Esophagus squamous epithelium (tissue), 4 donors: ENCODE measurements at regions not wholly inside any gene's neighbourhood (a gene's known extent, or its start where the extent isn't known, plus 50 kb on each side); places are given as distances from the start of the nearest gene placed in this dataset.

Experiments used
- CTCF ChIP-seq, 6 experiments: fragments of 450-650 bp in 4 of 6; fragments of 200-600 bp in 2 of 6; sonication (generic) in 2 of 6; IDR thresholded peaks; one replicate each; pipeline ENCODE4 v1.5.1; 2016 to 2019; ENCODE audit warnings: antibody characterized with exemption in 6 of 6, mild to moderate bottlenecking in 4 of 6, moderate library complexity in 4 of 6
- POLR2A ChIP-seq, 4 donors: fragments of 450-650 bp; IDR thresholded peaks; one replicate each; pipeline ENCODE4 v1.6.1; 2017; ENCODE audit warnings: antibody characterized with exemption in 4 of 4, mild to moderate bottlenecking in 4 of 4, moderate library complexity in 3 of 4

- TF ChIP-seq CTCF (IDR thresholded peaks at IDR 0.05): no peak
- TF ChIP-seq POLR2A (IDR thresholded peaks at IDR 0.05): no peak
Observed at GRCh38 chr12:124167141-124167540, 127.8 kb upstream of the RFLNA start.
